ENCODE measurements at regions not wholly inside any gene's neighbourhood (a gene's known extent, or its start where the extent isn't known, plus 50 kb on each side); places are given as distances from the start of the nearest gene placed in this dataset.

DNA sequence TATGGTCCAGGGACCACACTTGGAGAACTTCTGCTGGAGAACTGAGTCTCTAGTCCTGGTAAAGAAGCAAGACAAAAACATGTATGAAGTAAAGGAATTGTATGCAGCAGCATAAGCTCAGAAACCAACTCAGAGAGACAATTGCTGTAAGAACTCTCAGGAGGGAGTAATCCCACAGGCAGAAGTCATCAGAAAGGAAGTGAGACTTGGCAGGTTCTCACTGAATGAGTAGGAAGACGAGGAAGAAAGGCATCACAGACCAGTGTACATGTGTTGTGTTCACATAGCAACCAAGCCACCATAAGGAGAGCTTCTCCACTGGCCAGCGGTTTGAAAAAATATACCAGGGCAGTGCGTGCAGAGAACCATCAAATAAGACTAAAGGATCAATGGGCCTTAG is 57.9 kb upstream of the FST start:
- no peaks in the 10 kb centered on the region for H3K9me3 ChIP-seq (ENCODE audit: control insufficient read depth in 4 of 4, low read length in 3 of 4)
- no peak for DNase-seq (ENCODE audit: low spot score)
- no peak overlapping the region for H3K27ac ChIP-seq (ENCODE audit: low read depth in 1 of 2, low read length in 2 of 2)
- H3K4me1 ChIP-seq (ENCODE audit: control insufficient read depth in 4 of 4, insufficient read depth in 4 of 4, low read length in 3 of 4) = no peaks in the 10 kb centered on the region
- no peaks in the 10 kb centered on the region for H3K36me3 ChIP-seq (ENCODE audit: control insufficient read depth in 4 of 4, insufficient read depth in 3 of 4, low read depth in 1 of 4, low read length in 3 of 4)
- no peaks in the 10 kb centered on the region for H3K27me3 ChIP-seq (ENCODE audit: control insufficient read depth in 4 of 4, insufficient read depth in 4 of 4, low read length in 3 of 4)
- TF ChIP-seq EGR1 (IDR thresholded peaks at IDR 0.05; ENCODE audit: low read depth in 2 of 2) (no peak), RAD21 (IDR thresholded peaks at IDR 0.05) (no peak), HNF4G (IDR thresholded peaks at IDR 0.05) (no peak), NR2F2 (IDR thresholded peaks at IDR 0.05) (no peak), GABPA (IDR thresholded peaks at IDR 0.05 in 1 of 2, conservative IDR thresholded peaks at IDR 0.05 in 1 of 2) (no peak), YY1 (IDR thresholded peaks at IDR 0.05) (no peak), RXRA (IDR thresholded peaks at IDR 0.05) (no peak), FOXA2 (IDR thresholded peaks at IDR 0.05) (no peak), FOXA1 (IDR thresholded peaks at IDR 0.05) (no peak), TAF1 (conservative IDR thresholded peaks at IDR 0.05) (no peak), JUND (IDR thresholded peaks at IDR 0.05) (no peak)
- TF ChIP-seq, protein P1, sequence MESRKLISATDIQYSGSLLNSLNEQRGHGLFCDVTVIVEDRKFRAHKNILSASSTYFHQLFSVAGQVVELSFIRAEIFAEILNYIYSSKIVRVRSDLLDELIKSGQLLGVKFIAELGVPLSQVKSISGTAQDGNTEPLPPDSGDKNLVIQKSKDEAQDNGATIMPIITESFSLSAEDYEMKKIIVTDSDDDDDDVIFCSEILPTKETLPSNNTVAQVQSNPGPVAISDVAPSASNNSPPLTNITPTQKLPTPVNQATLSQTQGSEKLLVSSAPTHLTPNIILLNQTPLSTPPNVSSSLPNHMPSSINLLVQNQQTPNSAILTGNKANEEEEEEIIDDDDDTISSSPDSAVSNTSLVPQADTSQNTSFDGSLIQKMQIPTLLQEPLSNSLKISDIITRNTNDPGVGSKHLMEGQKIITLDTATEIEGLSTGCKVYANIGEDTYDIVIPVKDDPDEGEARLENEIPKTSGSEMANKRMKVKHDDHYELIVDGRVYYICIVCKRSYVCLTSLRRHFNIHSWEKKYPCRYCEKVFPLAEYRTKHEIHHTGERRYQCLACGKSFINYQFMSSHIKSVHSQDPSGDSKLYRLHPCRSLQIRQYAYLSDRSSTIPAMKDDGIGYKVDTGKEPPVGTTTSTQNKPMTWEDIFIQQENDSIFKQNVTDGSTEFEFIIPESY (IDR thresholded peaks at IDR 0.05) = no peak
- TF ChIP-seq, protein P2, sequence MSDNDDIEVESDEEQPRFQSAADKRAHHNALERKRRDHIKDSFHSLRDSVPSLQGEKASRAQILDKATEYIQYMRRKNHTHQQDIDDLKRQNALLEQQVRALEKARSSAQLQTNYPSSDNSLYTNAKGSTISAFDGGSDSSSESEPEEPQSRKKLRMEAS (IDR thresholded peaks at IDR 0.05) = no peak
- WGBS = 83% methylated on average over 3 of the region's 3 CpGs
- H3K4me3 ChIP-seq (ENCODE audit: low read depth in 1 of 3, low read length in 3 of 3) = no peak overlapping the region
- H3K9ac ChIP-seq (ENCODE audit: low read depth in 1 of 2, low read length in 2 of 2) = no peak overlapping the region

DNA sequence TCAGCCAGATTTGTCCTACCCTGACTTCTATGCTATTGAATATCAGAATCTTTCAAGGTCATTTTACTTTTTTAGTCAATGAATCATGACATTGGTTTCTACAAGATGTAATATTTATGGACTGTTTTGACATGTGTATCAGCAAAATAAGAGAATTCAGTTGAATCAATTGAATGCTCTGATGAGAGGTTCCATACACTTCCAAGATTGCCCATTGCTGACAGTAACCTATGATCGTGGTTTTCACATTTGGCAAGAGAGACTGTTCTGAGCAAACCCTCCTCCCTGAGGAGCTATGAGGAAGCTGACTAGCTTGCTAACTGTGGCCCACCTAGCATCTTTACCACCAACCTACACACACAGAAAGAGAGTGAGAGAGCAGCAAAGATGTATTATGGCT is 56.7 kb upstream of the FST start:
- 41% methylated on average over 1 of the region's 1 CpG for WGBS
- TF ChIP-seq, protein P3, sequence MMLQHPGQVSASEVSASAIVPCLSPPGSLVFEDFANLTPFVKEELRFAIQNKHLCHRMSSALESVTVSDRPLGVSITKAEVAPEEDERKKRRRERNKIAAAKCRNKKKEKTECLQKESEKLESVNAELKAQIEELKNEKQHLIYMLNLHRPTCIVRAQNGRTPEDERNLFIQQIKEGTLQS (IDR thresholded peaks at IDR 0.05) = no peak
- TF ChIP-seq GABPA (IDR thresholded peaks at IDR 0.05 in 1 of 2, conservative IDR thresholded peaks at IDR 0.05 in 1 of 2) (no peak), HNF4A (conservative IDR thresholded peaks at IDR 0.05) (no peak), NR2F2 (IDR thresholded peaks at IDR 0.05) (no peak), YY1 (IDR thresholded peaks at IDR 0.05) (no peak), SP1 (IDR thresholded peaks at IDR 0.05) (no peak), FOXA1 (IDR thresholded peaks at IDR 0.05) (no peak), EGR1 (IDR thresholded peaks at IDR 0.05; ENCODE audit: low read depth in 2 of 2) (no peak), HNF4G (IDR thresholded peaks at IDR 0.05) (no peak), RAD21 (IDR thresholded peaks at IDR 0.05) (no peak), JUND (IDR thresholded peaks at IDR 0.05) (no peak)
- TF ChIP-seq, protein P1 (IDR thresholded peaks at IDR 0.05) = no peak
- TF ChIP-seq, protein P4, sequence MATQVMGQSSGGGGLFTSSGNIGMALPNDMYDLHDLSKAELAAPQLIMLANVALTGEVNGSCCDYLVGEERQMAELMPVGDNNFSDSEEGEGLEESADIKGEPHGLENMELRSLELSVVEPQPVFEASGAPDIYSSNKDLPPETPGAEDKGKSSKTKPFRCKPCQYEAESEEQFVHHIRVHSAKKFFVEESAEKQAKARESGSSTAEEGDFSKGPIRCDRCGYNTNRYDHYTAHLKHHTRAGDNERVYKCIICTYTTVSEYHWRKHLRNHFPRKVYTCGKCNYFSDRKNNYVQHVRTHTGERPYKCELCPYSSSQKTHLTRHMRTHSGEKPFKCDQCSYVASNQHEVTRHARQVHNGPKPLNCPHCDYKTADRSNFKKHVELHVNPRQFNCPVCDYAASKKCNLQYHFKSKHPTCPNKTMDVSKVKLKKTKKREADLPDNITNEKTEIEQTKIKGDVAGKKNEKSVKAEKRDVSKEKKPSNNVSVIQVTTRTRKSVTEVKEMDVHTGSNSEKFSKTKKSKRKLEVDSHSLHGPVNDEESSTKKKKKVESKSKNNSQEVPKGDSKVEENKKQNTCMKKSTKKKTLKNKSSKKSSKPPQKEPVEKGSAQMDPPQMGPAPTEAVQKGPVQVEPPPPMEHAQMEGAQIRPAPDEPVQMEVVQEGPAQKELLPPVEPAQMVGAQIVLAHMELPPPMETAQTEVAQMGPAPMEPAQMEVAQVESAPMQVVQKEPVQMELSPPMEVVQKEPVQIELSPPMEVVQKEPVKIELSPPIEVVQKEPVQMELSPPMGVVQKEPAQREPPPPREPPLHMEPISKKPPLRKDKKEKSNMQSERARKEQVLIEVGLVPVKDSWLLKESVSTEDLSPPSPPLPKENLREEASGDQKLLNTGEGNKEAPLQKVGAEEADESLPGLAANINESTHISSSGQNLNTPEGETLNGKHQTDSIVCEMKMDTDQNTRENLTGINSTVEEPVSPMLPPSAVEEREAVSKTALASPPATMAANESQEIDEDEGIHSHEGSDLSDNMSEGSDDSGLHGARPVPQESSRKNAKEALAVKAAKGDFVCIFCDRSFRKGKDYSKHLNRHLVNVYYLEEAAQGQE (IDR thresholded peaks at IDR 0.05) = no peak
- TF ChIP-seq, protein P5, sequence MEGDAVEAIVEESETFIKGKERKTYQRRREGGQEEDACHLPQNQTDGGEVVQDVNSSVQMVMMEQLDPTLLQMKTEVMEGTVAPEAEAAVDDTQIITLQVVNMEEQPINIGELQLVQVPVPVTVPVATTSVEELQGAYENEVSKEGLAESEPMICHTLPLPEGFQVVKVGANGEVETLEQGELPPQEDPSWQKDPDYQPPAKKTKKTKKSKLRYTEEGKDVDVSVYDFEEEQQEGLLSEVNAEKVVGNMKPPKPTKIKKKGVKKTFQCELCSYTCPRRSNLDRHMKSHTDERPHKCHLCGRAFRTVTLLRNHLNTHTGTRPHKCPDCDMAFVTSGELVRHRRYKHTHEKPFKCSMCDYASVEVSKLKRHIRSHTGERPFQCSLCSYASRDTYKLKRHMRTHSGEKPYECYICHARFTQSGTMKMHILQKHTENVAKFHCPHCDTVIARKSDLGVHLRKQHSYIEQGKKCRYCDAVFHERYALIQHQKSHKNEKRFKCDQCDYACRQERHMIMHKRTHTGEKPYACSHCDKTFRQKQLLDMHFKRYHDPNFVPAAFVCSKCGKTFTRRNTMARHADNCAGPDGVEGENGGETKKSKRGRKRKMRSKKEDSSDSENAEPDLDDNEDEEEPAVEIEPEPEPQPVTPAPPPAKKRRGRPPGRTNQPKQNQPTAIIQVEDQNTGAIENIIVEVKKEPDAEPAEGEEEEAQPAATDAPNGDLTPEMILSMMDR (IDR thresholded peaks at IDR 0.05; ENCODE audit: low read depth, low read length, missing input control) = no peak
- Histone ChIP-seq H3K27me3 (ENCODE audit: control insufficient read depth in 4 of 4, insufficient read depth in 4 of 4, low read length in 3 of 4) (no peaks in the 10 kb centered on the region), H3K9ac (ENCODE audit: low read depth in 1 of 2, low read length in 2 of 2) (no peak overlapping the region), H3K9me3 (ENCODE audit: control insufficient read depth in 4 of 4, low read length in 3 of 4) (no peaks in the 10 kb centered on the region), H3K36me3 (ENCODE audit: control insufficient read depth in 4 of 4, insufficient read depth in 3 of 4, low read depth in 1 of 4, low read length in 3 of 4) (no peaks in the 10 kb centered on the region), H3K27ac (ENCODE audit: low read depth in 1 of 2, low read length in 2 of 2) (no peak overlapping the region), H3K4me1 (ENCODE audit: control insufficient read depth in 4 of 4, insufficient read depth in 4 of 4, low read length in 3 of 4) (no peaks in the 10 kb centered on the region), H3K4me3 (ENCODE audit: low read depth in 1 of 3, low read length in 3 of 3) (no peak overlapping the region)
- DNase-seq (ENCODE audit: low spot score) = no peak

Data from liver (tissue), 8 donors.